H1 (cell line): ENCODE measurements at regions not wholly inside any gene's neighbourhood (a gene's known extent, or its start where the extent isn't known, plus 50 kb on each side); places are given as distances from the start of the nearest gene placed in this dataset.

Source experiments
- CTCF ChIA-PET: fragments of 300-600 bp; sonication (Branson Sonifier 250); formaldehyde crosslinking; loops from one replicate; lab custom pipeline; 2021; ENCODE audit not compliant: partially characterized antibody; lab: Charles Lee
- POLR2A ChIA-PET: fragments of 300-600 bp; sonication (Branson Sonifier 250); formaldehyde crosslinking; loops from one replicate; lab custom pipeline; 2021; ENCODE audit warnings: inconsistent platforms; ENCODE audit not compliant: partially characterized antibody; lab: Charles Lee
- DNase-seq, 2 experiments: peaks; one replicate each; pipeline versions ENCODE4 v3.0.0 to v3.0.0-alpha.2; 2010 to 2022; ENCODE audit warnings: low spot score in 2 of 2, low read depth in 1 of 2, mixed read lengths in 1 of 2
- FAIRE-seq: peaks from 2 replicates; lab custom pipeline; 2011; peaks lifted over from hg19 to GRCh38; lab: Jason Lieb, UNC
- H2AFZ ChIP-seq: 2 replicates; pipeline ENCODE4 v1.8.1; 2012; ENCODE audit warnings: low read length, inconsistent platforms
- H2AK5ac ChIP-seq: 2 replicates; pipeline ENCODE4 v1.6.1; 2013; ENCODE audit warnings: low read depth, low read length
- H2BK120ac ChIP-seq: replicated peaks from 2 replicates; pipeline ENCODE3; 2013; ENCODE audit warnings: low read depth, low read length, inconsistent platforms
- H2BK12ac ChIP-seq: 2 replicates; pipeline ENCODE4 v1.6.1; 2013; ENCODE audit warnings: low read depth, low read length
- H2BK15ac ChIP-seq: 2 replicates; pipeline ENCODE4 v1.6.1; 2013; ENCODE audit warnings: low read length
- H2BK20ac ChIP-seq: 2 replicates; pipeline ENCODE4 v1.6.1; 2013; ENCODE audit warnings: low read length
- H2BK5ac ChIP-seq: 2 replicates; pipeline ENCODE4 v1.6.1; 2013; ENCODE audit warnings: low read depth, low read length
- H3K14ac ChIP-seq: 2 replicates; pipeline ENCODE4 v1.6.1; 2013; ENCODE audit warnings: inconsistent platforms; ENCODE audit not compliant: insufficient read length
- H3K18ac ChIP-seq: 2 replicates; pipeline ENCODE4 v1.6.1; 2013; ENCODE audit warnings: low read length; ENCODE audit errors: extremely low read depth
- H3K23ac ChIP-seq: 2 replicates; pipeline ENCODE4 v1.6.1; 2013; ENCODE audit warnings: inconsistent platforms; ENCODE audit not compliant: insufficient read length
- H3K23me2 ChIP-seq: 2 replicates; pipeline ENCODE4 v1.6.1; 2013; ENCODE audit warnings: low read depth, low read length
- H3K27ac ChIP-seq: 2 replicates; pipeline ENCODE4 v1.6.1; 2011; ENCODE audit warnings: low read depth, low read length, inconsistent platforms
- H3K27me3 ChIP-seq, 4 experiments: replicated peaks in 1 of 4; 1 replicate in 1 of 4; 2 replicates in 3 of 4; pipeline versions ENCODE4 v1.6.1 to v1.8.1; 2011 to 2013; ENCODE audit warnings: low read length in 3 of 4, mild to moderate bottlenecking in 3 of 4, inconsistent platforms in 2 of 4, mixed read lengths in 2 of 4, moderate library complexity in 1 of 4; ENCODE audit not compliant: control insufficient read depth in 3 of 4, insufficient read depth in 3 of 4; ENCODE audit errors: extremely low read depth in 1 of 4
- H3K36me3 ChIP-seq, 4 experiments: 2 replicates each; pipeline versions ENCODE4 v1.6.1 to v1.8.1; 2011 to 2013; ENCODE audit warnings: mild to moderate bottlenecking in 4 of 4, low read length in 3 of 4, moderate library complexity in 2 of 4, control low read depth in 1 of 4, inconsistent platforms in 1 of 4; ENCODE audit not compliant: insufficient read depth in 4 of 4, control insufficient read depth in 2 of 4
- H3K4ac ChIP-seq: replicated peaks from 2 replicates; pipeline ENCODE3; 2013; ENCODE audit warnings: low read length, low read depth, mixed read lengths, inconsistent platforms; ENCODE audit not compliant: insufficient read length
- H3K4me1 ChIP-seq, 4 experiments: replicated peaks in 1 of 4; 1 replicate in 1 of 4; 2 replicates in 3 of 4; pipeline versions ENCODE4 v1.6.1 to v1.8.1; 2011 to 2013; ENCODE audit warnings: low read length in 3 of 4, inconsistent platforms in 2 of 4, mixed read lengths in 1 of 4; ENCODE audit not compliant: insufficient read depth in 4 of 4, control insufficient read depth in 3 of 4
- H3K4me2 ChIP-seq, 2 experiments: 2 replicates each; pipeline versions ENCODE4 v1.6.1 to v1.8.1; 2011 to 2013; ENCODE audit warnings: low read depth in 2 of 2, low read length in 2 of 2, control low read depth in 1 of 2, inconsistent platforms in 1 of 2, mild to moderate bottlenecking in 1 of 2; ENCODE audit not compliant: insufficient read depth in 1 of 2
- H3K4me3 ChIP-seq, 4 experiments: fragments of 200-600, 300-600 bp in 1 of 4; sonication (generic), shearing (Covaris generic), sonication (Bioruptor Twin) in 1 of 4; 2 replicates each; pipeline versions ENCODE4 v1.5.1 to v1.8.1; 2011 to 2016; ENCODE audit warnings: low read length in 4 of 4, low read depth in 3 of 4, control low read depth in 2 of 4, inconsistent platforms in 2 of 4, mild to moderate bottlenecking in 2 of 4, mixed read lengths in 1 of 4, moderate library complexity in 1 of 4; ENCODE audit not compliant: insufficient read depth in 2 of 4; ENCODE audit errors: extremely low read depth in 1 of 4
- H3K56ac ChIP-seq: replicated peaks from 2 replicates; pipeline ENCODE3; 2013; ENCODE audit warnings: low read depth, mild to moderate bottlenecking, mixed read lengths, low read length, inconsistent platforms; ENCODE audit not compliant: insufficient read length
- H3K79me1 ChIP-seq: 2 replicates; pipeline ENCODE4 v1.6.1; 2013; ENCODE audit warnings: low read depth, low read length, control low read depth
- H3K79me2 ChIP-seq, 2 experiments: 2 replicates each; pipeline versions ENCODE4 v1.6.1 to v1.8.1; 2012 to 2013; ENCODE audit warnings: low read length in 2 of 2, mild to moderate bottlenecking in 2 of 2, inconsistent platforms in 1 of 2; ENCODE audit not compliant: insufficient read depth in 2 of 2, control insufficient read depth in 1 of 2
- H3K9ac ChIP-seq, 4 experiments: replicated peaks in 1 of 4; 1 replicate in 1 of 4; 2 replicates in 3 of 4; pipeline versions ENCODE4 v1.6.1 to v1.8.1; 2011 to 2013; ENCODE audit warnings: low read depth in 3 of 4, low read length in 3 of 4, control low read depth in 2 of 4, mild to moderate bottlenecking in 2 of 4, moderate library complexity in 2 of 4, inconsistent platforms in 1 of 4; ENCODE audit errors: extremely low read depth in 1 of 4
- H3K9me3 ChIP-seq, 2 experiments: 2 replicates each; pipeline versions ENCODE4 v1.6.1 to v1.8.1; 2012 to 2013; ENCODE audit warnings: mild to moderate bottlenecking in 2 of 2, moderate library complexity in 2 of 2, control low read depth in 1 of 2, inconsistent platforms in 1 of 2, low read depth in 1 of 2, low read length in 1 of 2, mixed read lengths in 1 of 2; ENCODE audit not compliant: insufficient read depth in 2 of 2
- H4K20me1 ChIP-seq, 2 experiments: replicated peaks in 1 of 2; 2 replicates each; pipeline versions ENCODE3 to v1.8.1; 2011 to 2013; ENCODE audit warnings: inconsistent platforms in 2 of 2, low read length in 2 of 2, mild to moderate bottlenecking in 1 of 2; ENCODE audit not compliant: insufficient read depth in 2 of 2, control insufficient read depth in 1 of 2
- H4K5ac ChIP-seq: 2 replicates; pipeline ENCODE4 v1.6.1; 2013; ENCODE audit warnings: low read length, low read depth, mixed read lengths, inconsistent platforms; ENCODE audit not compliant: insufficient read length
- H4K8ac ChIP-seq: 2 replicates; pipeline ENCODE4 v1.8.0; 2013; ENCODE audit warnings: mild to moderate bottlenecking, moderate library complexity, low read length, inconsistent platforms; ENCODE audit not compliant: insufficient read depth; ENCODE audit errors: extremely low read depth
- H4K91ac ChIP-seq: replicated peaks from 2 replicates; pipeline ENCODE3; 2013; ENCODE audit warnings: low read length, mixed read lengths, inconsistent platforms; ENCODE audit not compliant: insufficient read length
- ASH2L ChIP-seq: fragments of 200-600, 300-600 bp; sonication (generic); IDR thresholded peaks from one replicate; pipeline ENCODE4 v1.7.1; 2017; ENCODE audit warnings: low read length
- BACH1 ChIP-seq: IDR thresholded peaks from 2 replicates; pipeline ENCODE4 v1.6.1; 2012; ENCODE audit warnings: low read length, improper control_type of control experiment
- BCL11A ChIP-seq, 2 experiments: IDR thresholded peaks; one replicate each; pipeline ENCODE4 v1.6.1; 2011; ENCODE audit warnings: low read depth in 2 of 2, low read length in 2 of 2, mild to moderate bottlenecking in 2 of 2
- CBX8 ChIP-seq: fragments of 300-800, 300-1000 bp; sonication (generic); IDR thresholded peaks from 2 replicates; pipeline ENCODE4 v1.7.1; 2016; ENCODE audit warnings: low read depth, low read length, borderline replicate concordance
- CHD2 ChIP-seq: IDR thresholded peaks from 2 replicates; pipeline ENCODE4 v1.6.1; 2012; ENCODE audit warnings: low read length, improper control_type of control experiment
- EP300 ChIP-seq, 2 experiments: IDR thresholded peaks; 1 replicate in 1 of 2; 2 replicates in 1 of 2; pipeline ENCODE4 v1.6.1; 2011 to 2012; ENCODE audit warnings: low read depth in 2 of 2, low read length in 2 of 2, mild to moderate bottlenecking in 2 of 2, borderline replicate concordance in 1 of 2, inconsistent platforms in 1 of 2, moderate library complexity in 1 of 2
- GABPA ChIP-seq: IDR thresholded peaks from 2 replicates; pipeline ENCODE4 v1.6.1; 2011; ENCODE audit warnings: mild to moderate bottlenecking, low read length, moderate library complexity, borderline replicate concordance; ENCODE audit not compliant: insufficient read depth
- GTF2F1 ChIP-seq: IDR thresholded peaks from 2 replicates; pipeline ENCODE4 v1.6.1; 2012; ENCODE audit warnings: low read depth, low read length, improper control_type of control experiment, borderline replicate concordance
- POU5F1 ChIP-seq: IDR thresholded peaks from 2 replicates; pipeline ENCODE4 v1.6.1; 2011; ENCODE audit warnings: low read depth, mild to moderate bottlenecking, low read length, moderate library complexity
- SIRT6 ChIP-seq: IDR thresholded peaks from one replicate; pipeline ENCODE4 v1.7.1; 2012; ENCODE audit warnings: low read length, inconsistent platforms
- SUZ12 ChIP-seq: fragments of 200-600 bp; sonication (generic); IDR thresholded peaks from 2 replicates; pipeline ENCODE4 v1.6.1; 2012; ENCODE audit warnings: mild to moderate bottlenecking, inconsistent platforms, low read length, moderate library complexity, mixed read lengths
- TAF1 ChIP-seq: IDR thresholded peaks from 2 replicates; pipeline ENCODE4 v1.6.1; 2011; ENCODE audit warnings: mild to moderate bottlenecking, low read depth, low read length
- TAF7 ChIP-seq: optimal IDR thresholded peaks from 2 replicates; pipeline ENCODE3; 2011; ENCODE audit warnings: low read depth, mild to moderate bottlenecking, inconsistent platforms, low read length, moderate library complexity, borderline replicate concordance
- TEAD4 ChIP-seq: IDR thresholded peaks from 2 replicates; pipeline ENCODE4 v1.6.1; 2012; ENCODE audit warnings: low read depth, low read length, inconsistent platforms, mixed read lengths
- WGBS, 2 experiments: shearing (Covaris generic) in 1 of 2; methylation state at CpG; one replicate each; pipeline versions ENCODE4 v1.1.6 to v1.1.7; 2013 to 2015; ENCODE audit warnings: low lambda C conversion rate in 2 of 2, mixed read lengths in 2 of 2, inconsistent platforms in 1 of 2, low coverage in 1 of 2, missing lambda C conversion rate in 1 of 2; ENCODE audit not compliant: insufficient replicate concordance in 2 of 2, insufficient coverage in 1 of 2, insufficient read length in 1 of 2; ENCODE audit errors: extremely low coverage in 1 of 2, missing lambda C conversion rate in 1 of 2; 5-methylcytosine and 5-hydroxymethylcytosine counted together

DNA sequence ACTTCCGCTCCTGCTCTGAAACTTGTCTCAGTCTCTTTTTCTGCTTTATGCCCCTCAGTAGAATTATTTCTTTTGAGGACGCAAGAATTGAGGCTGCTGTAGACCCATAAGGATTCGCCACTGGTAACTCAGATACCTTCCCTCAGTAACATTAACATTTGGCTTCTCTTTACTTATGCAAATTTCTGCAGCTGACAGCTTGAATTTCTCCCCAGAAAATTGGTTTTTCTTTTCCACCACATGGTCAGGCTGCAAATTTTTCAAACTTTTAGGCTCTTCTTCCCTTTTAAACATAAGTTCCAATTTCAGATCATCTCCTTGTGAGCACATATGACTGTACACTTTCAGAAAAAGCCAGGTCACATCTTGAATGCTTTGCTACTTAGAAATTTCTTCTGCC, 839.3 kb upstream of the GRIA3 start:
- Histone ChIP-seq H2AFZ (no peak overlapping the region), H3K27ac (no peak overlapping the region), H3K27me3 (no peaks in the 10 kb centered on the region), H3K14ac (no peak overlapping the region), H3K56ac (no peak overlapping the region), H2BK120ac (no peak overlapping the region), H4K91ac (no peak overlapping the region), H3K79me2 (no peaks in the 10 kb centered on the region), H4K5ac (no peak overlapping the region), H2BK5ac (no peak overlapping the region), H3K9me3 (0 out of 4 replicates have a peak, but pooled peaks cover 0 to 2% of the 10 kb centered on the region in 2 experiments), H3K23me2 (no peaks in the 10 kb centered on the region), H3K18ac (no peak overlapping the region), H2AK5ac (no peak overlapping the region), H3K4me2 (no peak overlapping the region), H3K4ac (no peak overlapping the region), H3K4me1 (no peaks in the 10 kb centered on the region), H3K36me3 (no peaks in the 10 kb centered on the region), H3K4me3 (no peak overlapping the region), H3K79me1 (no peaks in the 10 kb centered on the region), H2BK15ac (no peak overlapping the region), H3K23ac (no peak overlapping the region), H3K9ac (no peak overlapping the region), H2BK20ac (no peak overlapping the region), H4K8ac (no peak overlapping the region), H2BK12ac (no peak overlapping the region), H4K20me1 (no peaks in the 10 kb centered on the region)
- WGBS, 2 experiments = 75% methylated on average over 3 of the region's 3 CpGs; no CpG with 5 or more reads in 1 of the 2 experiments
- DNase-seq (no peak), FAIRE-seq (no peak)
- ChIA-PET POLR2A (no interaction called here), CTCF (no interaction called here)
- TF ChIP-seq CHD2 (no peak), SIRT6 (no peak), POU5F1 (no peak), EP300 (IDR thresholded peaks at IDR 0.05; ENCODE audit: borderline replicate concordance in 1 of 2, low read depth in 2 of 2, low read length in 2 of 2) (no peak), GABPA (no peak), ASH2L (no peak), CBX8 (no peak), SUZ12 (no peak), BCL11A (IDR thresholded peaks at IDR 0.05; ENCODE audit: low read depth in 2 of 2, low read length in 2 of 2) (no peak), TAF1 (no peak), GTF2F1 (no peak), TAF7 (no peak), BACH1 (no peak), TEAD4 (no peak)
